ENCODE measurements at regions not wholly inside any gene's neighbourhood (a gene's known extent, or its start where the extent isn't known, plus 50 kb on each side); places are given as distances from the start of the nearest gene placed in this dataset.

GRCh38 chrX:125926295-125926694 is 239.8 kb downstream of the DCAF12L2 start:
- DNase-seq (ENCODE audit: low read depth) = no peak
- no peak for TF ChIP-seq CTCF (IDR thresholded peaks at IDR 0.05; ENCODE audit: insufficient read depth, low read length)
- no peak overlapping the region for H3K4me3 ChIP-seq (ENCODE audit: low read depth, low read length)

GRCh38 chrX:125940985-125941384 is 225.1 kb downstream of the DCAF12L2 start:
- no peak for TF ChIP-seq CTCF (IDR thresholded peaks at IDR 0.05; ENCODE audit: insufficient read depth, low read length)
- DNase-seq (ENCODE audit: low read depth) = no peak
- no peak overlapping the region for H3K4me3 ChIP-seq (ENCODE audit: low read depth, low read length)

GRCh38 chrX:125947501-125947900 is 218.6 kb downstream of the DCAF12L2 start:
- H3K4me3 ChIP-seq (ENCODE audit: low read depth, low read length) = no peak overlapping the region
- no peak for DNase-seq (ENCODE audit: low read depth)
- no peak for TF ChIP-seq CTCF (IDR thresholded peaks at IDR 0.05; ENCODE audit: insufficient read depth, low read length)

GRCh38 chrX:125952973-125953372 is 213.1 kb downstream of the DCAF12L2 start:
- TF ChIP-seq CTCF (IDR thresholded peaks at IDR 0.05; ENCODE audit: insufficient read depth, low read length) = no peak
- no peak for DNase-seq (ENCODE audit: low read depth)
- no peak overlapping the region for H3K4me3 ChIP-seq (ENCODE audit: low read depth, low read length)

GRCh38 chrX:125953814-125954213 is 212.3 kb downstream of the DCAF12L2 start:
- TF ChIP-seq CTCF (IDR thresholded peaks at IDR 0.05; ENCODE audit: insufficient read depth, low read length) = no peak
- DNase-seq (ENCODE audit: low read depth) = no peak
- H3K4me3 ChIP-seq (ENCODE audit: low read depth, low read length) = no peak overlapping the region

GRCh38 chrX:125954236-125954635 is 211.9 kb downstream of the DCAF12L2 start:
- H3K4me3 ChIP-seq (ENCODE audit: low read depth, low read length) = no peak overlapping the region
- no peak for TF ChIP-seq CTCF (IDR thresholded peaks at IDR 0.05; ENCODE audit: insufficient read depth, low read length)
- DNase-seq (ENCODE audit: low read depth) = no peak

GRCh38 chrX:125977851-125978250 is 188.2 kb downstream of the DCAF12L2 start:
- no peak for TF ChIP-seq CTCF (IDR thresholded peaks at IDR 0.05; ENCODE audit: insufficient read depth, low read length)
- no peak for DNase-seq (ENCODE audit: low read depth)
- H3K4me3 ChIP-seq (ENCODE audit: low read depth, low read length) = no peak overlapping the region

Data from fibroblast of the aortic adventitia (primary cell).